ENCODE measurements at regions not wholly inside any gene's neighbourhood (a gene's known extent, or its start where the extent isn't known, plus 50 kb on each side); places are given as distances from the start of the nearest gene placed in this dataset.

- TF ChIP-seq PHF8 (conservative IDR thresholded peaks at IDR 0.05; ENCODE audit: low read depth, low read length) (no peak), HDAC2 (IDR thresholded peaks at IDR 0.05; ENCODE audit: borderline replicate concordance in 1 of 2, low read depth in 2 of 2, low read length in 2 of 2) (no peak), EZH2 (IDR thresholded peaks at IDR 0.05; ENCODE audit: low read depth, low read length, severe bottlenecking) (no peak), ASH2L (IDR thresholded peaks at IDR 0.05; ENCODE audit: low read length) (no peak), SP1 (IDR thresholded peaks at IDR 0.05; ENCODE audit: low read depth, low read length) (no peak), JUN (IDR thresholded peaks at IDR 0.05; ENCODE audit: low read depth, low read length) (no peak), CTCF (IDR thresholded peaks at IDR 0.05; ENCODE audit: control extremely low read depth in 1 of 3, insufficient read depth in 1 of 3, low read depth in 1 of 3, low read length in 3 of 3) (no peak), RFX5 (IDR thresholded peaks at IDR 0.05; ENCODE audit: borderline replicate concordance, low read depth, low read length) (no peak), MAX (IDR thresholded peaks at IDR 0.05) (no peak)
Observed at GRCh38 chrX:51053741-51054140, 143.2 kb downstream of the BMP15 start.

Measured in H1 (cell line).